GM12878 (cell line): ENCODE measurements at regions not wholly inside any gene's neighbourhood (a gene's known extent, or its start where the extent isn't known, plus 50 kb on each side); places are given as distances from the start of the nearest gene placed in this dataset.

Source experiments
- ATAC-seq: fragments of 200-7000 bp; cut with Tn5 transposase; 3 replicates; pipeline ENCODE4 v1.9.1; 2020; ENCODE audit warnings: mild to moderate bottlenecking, moderate library complexity
- BruUV-seq: library from RNA; stranded (reverse); fragments of 400-500 nt; replicated peaks from 2 replicates; lab custom pipeline; 2021; lab: Mats Ljungman, UMichigan
- CTCF ChIA-PET: fragments of 300-600 bp; sonication (Branson Sonifier 250); formaldehyde crosslinking; extraction: SDS; loops from one replicate; lab custom pipeline; 2021; ENCODE audit warnings: inconsistent platforms; lab: Yijun Ruan, JAX
- POLR2A ChIA-PET: fragments of 350-600 bp; formaldehyde crosslinking; extraction: SDS; loops from one replicate; lab custom pipeline; 2021; ENCODE audit warnings: inconsistent platforms; lab: Charles Lee
- RAD21 ChIA-PET: fragments of 300-600 bp; sonication (Branson Sonifier 250); formaldehyde crosslinking; loops from one replicate; lab custom pipeline; 2023; ENCODE audit warnings: antibody characterized with exemption; ENCODE audit not compliant: unreplicated experiment; lab: Charles Lee
- SMC1A ChIA-PET: fragments of 300-600 bp; sonication (Branson Sonifier 250); formaldehyde crosslinking; loops from one replicate; lab custom pipeline; 2023; ENCODE audit not compliant: unreplicated experiment, uncharacterized antibody; lab: Charles Lee
- DNase-seq: peaks from one replicate; pipeline ENCODE4 v3.0.0-alpha.2; 2011; ENCODE audit warnings: low read depth, low spot score
- FAIRE-seq: peaks from 3 replicates; lab custom pipeline; 2011; peaks lifted over from hg19 to GRCh38; lab: Jason Lieb, UNC
- H2AFZ ChIP-seq: 2 replicates; pipeline ENCODE4 v1.6.0; 2011; ENCODE audit warnings: low read depth, low read length, control low read depth; ENCODE audit not compliant: control insufficient read depth
- H3K27ac ChIP-seq: 2 replicates; pipeline ENCODE4 v1.5.1; 2011; ENCODE audit warnings: control low read depth; ENCODE audit not compliant: control insufficient read depth, insufficient read depth
- H3K27me3 ChIP-seq, 2 experiments: replicated peaks in 1 of 2; 2 replicates each; pipeline versions ENCODE4 v1.6.0 to v1.6.1; 2011; ENCODE audit warnings: low read length in 1 of 2; ENCODE audit not compliant: control insufficient read depth in 2 of 2, insufficient read depth in 2 of 2
- H3K36me3 ChIP-seq, 2 experiments: 2 replicates each; pipeline ENCODE4 v1.5.1; 2011; ENCODE audit warnings: low read length in 1 of 2; ENCODE audit not compliant: control insufficient read depth in 2 of 2, insufficient read depth in 2 of 2
- H3K4me1 ChIP-seq: 2 replicates; pipeline ENCODE4 v1.6.1; 2011; ENCODE audit warnings: mild to moderate bottlenecking, low read length, moderate library complexity, mixed read lengths; ENCODE audit not compliant: control insufficient read depth, insufficient read depth
- H3K4me2 ChIP-seq: 2 replicates; pipeline ENCODE4 v1.6.0; 2011; ENCODE audit warnings: control low read depth; ENCODE audit not compliant: control insufficient read depth, insufficient read depth
- H3K4me3 ChIP-seq: fragments of 200-600 bp; sonication (generic); 2 replicates; pipeline ENCODE4 v1.5.1; 2016
- H3K79me2 ChIP-seq: 2 replicates; pipeline ENCODE4 v1.6.0; 2011; ENCODE audit warnings: low read length; ENCODE audit not compliant: control insufficient read depth, insufficient read depth
- H3K9ac ChIP-seq: 2 replicates; pipeline ENCODE4 v1.8.0; 2011; ENCODE audit warnings: low read length, control low read depth, mixed read lengths; ENCODE audit not compliant: control insufficient read depth, insufficient read depth
- H3K9me3 ChIP-seq: replicated peaks from 3 replicates; pipeline ENCODE4 v1.5.1; 2011; ENCODE audit warnings: mild to moderate bottlenecking, low read length; ENCODE audit not compliant: control insufficient read depth, insufficient read depth
- H4K20me1 ChIP-seq: 2 replicates; pipeline ENCODE4 v1.6.0; 2011; ENCODE audit not compliant: control insufficient read depth, insufficient read depth
- ASH2L ChIP-seq: fragments of 300-600, 200-600 bp; sonication (generic); IDR thresholded peaks from 2 replicates; pipeline ENCODE4 v1.6.1; 2017; ENCODE audit warnings: low read depth, mild to moderate bottlenecking, borderline replicate concordance
- ATF2 ChIP-seq: IDR thresholded peaks from 2 replicates; pipeline ENCODE4 v1.6.1; 2012; ENCODE audit warnings: low read length, inconsistent platforms
- BCLAF1 ChIP-seq: fragments of 450-650 bp; IDR thresholded peaks from 2 replicates; pipeline ENCODE4 v1.6.1; 2017; ENCODE audit warnings: antibody characterized with exemption, mild to moderate bottlenecking, moderate library complexity
- HDAC2 ChIP-seq: fragments of 200-600 bp; sonication (generic); IDR thresholded peaks from 2 replicates; pipeline ENCODE4 v1.6.1; 2017
- IKZF1 ChIP-seq: fragments of 450-650 bp; conservative IDR thresholded peaks from 2 replicates; pipeline ENCODE4 v1.6.1; 2017; ENCODE audit warnings: antibody characterized with exemption, mild to moderate bottlenecking
- KAT2A ChIP-seq: conservative IDR thresholded peaks from 2 replicates; pipeline ENCODE4 v1.6.1; 2011; ENCODE audit warnings: low read depth, low read length; ENCODE audit not compliant: control insufficient read depth
- KLF5 ChIP-seq: fragments of 450-650 bp; IDR thresholded peaks from 2 replicates; pipeline ENCODE4 v1.6.1; 2014; ENCODE audit warnings: mild to moderate bottlenecking; ENCODE audit not compliant: partially characterized antibody
- NR2C1 ChIP-seq: fragments of 450-650 bp; IDR thresholded peaks from 2 replicates; pipeline ENCODE4 v1.6.1; 2017; ENCODE audit warnings: antibody characterized with exemption, mild to moderate bottlenecking, moderate library complexity
- PBX3 ChIP-seq: IDR thresholded peaks from 2 replicates; pipeline ENCODE4 v1.6.1; 2011; ENCODE audit warnings: mild to moderate bottlenecking, low read depth, low read length, moderate library complexity; ENCODE audit not compliant: insufficient replicate concordance
- PML ChIP-seq: IDR thresholded peaks from 2 replicates; pipeline ENCODE4 v1.6.1; 2012; ENCODE audit warnings: low read length, inconsistent platforms
- RCOR1 ChIP-seq: conservative IDR thresholded peaks from 2 replicates; pipeline ENCODE4 v1.6.1; 2012; ENCODE audit warnings: low read depth, low read length, improper control_type of control experiment
- WRNIP1 ChIP-seq: IDR thresholded peaks from 2 replicates; pipeline ENCODE4 v1.6.1; 2011; ENCODE audit warnings: low read depth, low read length, improper control_type of control experiment, borderline replicate concordance
- YY1 ChIP-seq: IDR thresholded peaks from 2 replicates; pipeline ENCODE4 v1.6.1; 2011; ENCODE audit warnings: low read depth, mild to moderate bottlenecking, low read length
- ZNF384 ChIP-seq: IDR thresholded peaks from 2 replicates; pipeline ENCODE4 v1.6.1; 2012; ENCODE audit warnings: low read depth, mild to moderate bottlenecking, low read length, improper control_type of control experiment, borderline replicate concordance
- ZNF622 ChIP-seq: fragments of 450-650 bp; IDR thresholded peaks from 2 replicates; pipeline ENCODE4 v1.6.1; 2017; ENCODE audit warnings: mild to moderate bottlenecking, inconsistent platforms
- WGBS: methylation state at CpG from one replicate; pipeline ENCODE4 v1.1.6; 2016; ENCODE audit warnings: low lambda C conversion rate; ENCODE audit not compliant: insufficient replicate concordance, insufficient coverage; ENCODE audit errors: missing lambda C conversion rate; 5-methylcytosine and 5-hydroxymethylcytosine counted together
- in situ Hi-C: fragments of 300-500 bp; cut with MboI; formaldehyde crosslinking; loops from 9 replicates; pipeline ENCODE4 v1.14.3; 2018; ENCODE audit warnings: mixed read lengths
- intact Hi-C: fragments of 100-400 bp; cut with micrococcal nuclease; formaldehyde crosslinking; loops from one replicate; pipeline ENCODE4 v1.14.2; 2022; ENCODE audit not compliant: unreplicated experiment

GRCh38 chr14:31932675-31933074, 144.4 kb upstream of the ARHGAP5 start:
- Histone ChIP-seq H3K79me2 (no peaks in the 10 kb centered on the region), H3K4me3 (no peak overlapping the region), H3K36me3 (no peaks in the 10 kb centered on the region), H3K27me3 (no peaks in the 10 kb centered on the region), H3K27ac (no peak overlapping the region), H2AFZ (no peak overlapping the region), H3K9me3 (no peaks in the 10 kb centered on the region), H3K4me1 (no peaks in the 10 kb centered on the region), H3K4me2 (no peak overlapping the region), H4K20me1 (no peaks in the 10 kb centered on the region), H3K9ac (no peak overlapping the region)
- intact Hi-C loops = no loop called here
- RAD21 ChIA-PET = no interaction called here
- TF ChIP-seq PBX3 (no peak), IKZF1 (no peak), BCLAF1 (no peak), YY1 (no peak), ZNF384 (no peak), RCOR1 (no peak), ATF2 (no peak), HDAC2 (no peak), ASH2L (no peak), ZNF622 (no peak), NR2C1 (no peak), WRNIP1 (no peak), KAT2A (no peak), PML (no peak), KLF5 (no peak)
- ATAC-seq (no peak), DNase-seq (no peak), FAIRE-seq (no peak)
- 52% methylated on average over 5 of the region's 5 CpGs for WGBS
- BruUV-seq = no TSS peak
- POLR2A ChIA-PET = no interaction called here
- in situ Hi-C loops = loop anchor here (5.0 kb wide), 1 partner anchor 325 kb away; no protein-coding TSS in a partner anchor
- CTCF ChIA-PET = no interaction called here
- SMC1A ChIA-PET = no interaction called here
